T-cell (primary cell): ENCODE measurements at regions not wholly inside any gene's neighbourhood (a gene's known extent, or its start where the extent isn't known, plus 50 kb on each side); places are given as distances from the start of the nearest gene placed in this dataset.
"Not testable (repeated sequence)": the region's sequence is repeated elsewhere in the genome, so short reads cannot be mapped to it uniquely, and the experiment has no call there.

Source experiments
- ATAC-seq, 4 experiments: fragments of 200-7000 bp in 3 of 4; fragments of 150-1000 bp in 1 of 4; cut with Tn5 transposase; replicated peaks in 1 of 4; 1 replicate in 3 of 4; 2 replicates in 1 of 4; pipeline ENCODE4 v1.10.0; 2021; ENCODE audit warnings: moderate library complexity in 3 of 4, mild to moderate bottlenecking in 2 of 4, moderate number of reproducible peaks in 1 of 4
- CTCF ChIA-PET, 2 donors: fragments of 300-600 bp; sonication (Branson Sonifier 250); formaldehyde crosslinking; loops; one replicate each; lab custom pipeline; 2022; ENCODE audit warnings: antibody characterized with exemption in 2 of 2; lab: Charles Lee
- POLR2A ChIA-PET, 2 donors: fragments of 300-600 bp; sonication (Branson Sonifier 250); formaldehyde crosslinking; loops; one replicate each; lab custom pipeline; 2022; ENCODE audit warnings: antibody characterized with exemption in 2 of 2; lab: Charles Lee
- DNase-seq, 35 experiments: peaks; one replicate each; pipeline versions ENCODE4 v3.0.0 to v3.0.0-alpha.2; 2013 to 2023
- H3K27ac ChIP-seq: one replicate; pipeline ENCODE4 v1.5.1; 2013; ENCODE audit warnings: low read length
- H3K27me3 ChIP-seq, 2 experiments: replicated peaks in 1 of 2; 1 replicate in 1 of 2; 2 replicates in 1 of 2; pipeline versions ENCODE4 v1.6.1 to v1.7.0; 2013; ENCODE audit warnings: low read length in 1 of 2, mixed read lengths in 1 of 2; ENCODE audit not compliant: control insufficient read depth in 2 of 2, insufficient read depth in 2 of 2; ENCODE audit errors: extremely low read depth in 1 of 2
- H3K36me3 ChIP-seq, 2 donors: 1 replicate in 1 of 2; 2 replicates in 1 of 2; pipeline versions ENCODE4 v1.6.1 to v1.7.0; 2013; ENCODE audit warnings: low read length in 1 of 2; ENCODE audit not compliant: control insufficient read depth in 2 of 2, insufficient read depth in 1 of 2; ENCODE audit errors: extremely low read depth in 1 of 2
- H3K4me1 ChIP-seq, 2 experiments: 1 replicate in 1 of 2; 2 replicates in 1 of 2; pipeline versions ENCODE4 v1.6.1 to v1.7.0; 2013; ENCODE audit warnings: low read length in 2 of 2, mixed read lengths in 1 of 2; ENCODE audit not compliant: insufficient read depth in 2 of 2, control insufficient read depth in 1 of 2; ENCODE audit errors: extremely low read depth in 1 of 2
- H3K4me3 ChIP-seq, 2 donors: 1 replicate in 1 of 2; 2 replicates in 1 of 2; pipeline versions ENCODE4 v1.5.1 to v1.7.0; 2013; ENCODE audit warnings: mild to moderate bottlenecking in 2 of 2, low read length in 1 of 2, moderate library complexity in 1 of 2; ENCODE audit not compliant: control insufficient read depth in 1 of 2; ENCODE audit errors: extremely low read depth in 1 of 2
- H3K9me3 ChIP-seq: 2 replicates; pipeline ENCODE4 v1.7.0; 2013
- H3K27ac Mint-ChIP-seq, 2 donors: one replicate each; pipeline ENCODE4 v1.8.0; 2020 to 2021; ENCODE audit warnings: mild to moderate bottlenecking in 2 of 2, mixed read lengths in 2 of 2
- H3K27me3 Mint-ChIP-seq, 2 donors: one replicate each; pipeline ENCODE4 v1.8.0; 2021 to 2022; ENCODE audit warnings: mixed read lengths in 2 of 2
- H3K36me3 Mint-ChIP-seq: one replicate; pipeline ENCODE4 v1.8.0; 2021; ENCODE audit warnings: mixed read lengths
- H3K4me1 Mint-ChIP-seq, 3 donors: one replicate each; pipeline ENCODE4 v1.8.0; 2020 to 2022; ENCODE audit warnings: mixed read lengths in 3 of 3, mild to moderate bottlenecking in 1 of 3
- H3K4me3 Mint-ChIP-seq, 3 donors: one replicate each; pipeline ENCODE4 v1.8.0; 2020 to 2022; ENCODE audit warnings: mild to moderate bottlenecking in 3 of 3, mixed read lengths in 3 of 3, moderate library complexity in 3 of 3
- H3K9me3 Mint-ChIP-seq, 3 donors: one replicate each; pipeline ENCODE4 v1.8.0; 2020 to 2022; ENCODE audit warnings: mixed read lengths in 3 of 3
- WGBS: methylation state at CpG from one replicate; pipeline ENCODE4 v1.1.5; 2013; ENCODE audit warnings: missing lambda C conversion rate; ENCODE audit not compliant: insufficient coverage; 5-methylcytosine and 5-hydroxymethylcytosine counted together

DNA sequence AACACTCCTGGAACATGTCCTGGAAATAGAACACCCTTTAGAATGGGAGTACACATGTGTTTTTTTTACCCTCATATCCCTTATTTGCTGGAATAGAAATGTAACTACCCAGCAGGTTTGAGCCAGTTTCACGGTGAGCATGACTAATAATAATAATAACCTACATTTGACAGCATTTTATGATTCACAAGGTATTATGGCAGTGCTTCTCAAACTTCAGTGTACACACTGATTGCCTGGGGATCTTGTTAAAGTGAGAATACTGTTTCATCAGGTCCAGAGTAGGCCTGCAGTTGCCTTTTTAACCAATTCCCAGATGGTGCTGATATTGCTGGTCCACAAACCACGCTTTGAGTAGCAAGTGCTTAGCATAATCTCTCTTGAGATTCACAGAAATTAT lies 63.9 kb downstream of the NFKBIZ start:
- no peak overlapping the region for H3K4me3 Mint-ChIP-seq
- ChIA-PET POLR2A (no interaction called here), CTCF (no interaction called here)
- peaks cover 0 to 4% (median 0%) of the 10 kb centered on the region in 3 donors for H3K9me3 Mint-ChIP-seq
- Histone ChIP-seq H3K4me1 (no peaks in the 10 kb centered on the region), H3K36me3 (no peaks in the 10 kb centered on the region), H3K27me3 (peaks cover 0 to 3% of the 10 kb centered on the region in 2 experiments), H3K27ac (no peak overlapping the region), H3K4me3 (no peak overlapping the region), H3K9me3 (no peaks in the 10 kb centered on the region)
- ATAC-seq (no peak), DNase-seq (no peak)
- H3K27ac Mint-ChIP-seq: no peak overlapping the region
- H3K27me3 Mint-ChIP-seq: no peaks in the 10 kb centered on the region
- H3K36me3 Mint-ChIP-seq: no peaks in the 10 kb centered on the region
- H3K4me1 Mint-ChIP-seq: peaks cover 0 to under 1% (median 0%) of the 10 kb centered on the region in 3 donors
- WGBS: no CpG with 5 or more reads among the region's 2 CpGs

GRCh38 chr3:101917761-101918160 lies 68.4 kb downstream of the NFKBIZ start:
- POLR2A ChIA-PET: not testable (repeated sequence)

GRCh38 chr3:101922151-101922725 lies 72.9 kb downstream of the NFKBIZ start:
- H3K27ac Mint-ChIP-seq, CTCF ChIA-PET, H3K36me3 Mint-ChIP-seq, H3K9me3 Mint-ChIP-seq, H3K27ac ChIP-seq, H3K27me3 Mint-ChIP-seq, H3K27me3 ChIP-seq, H3K9me3 ChIP-seq, H3K4me3 ChIP-seq, DNase-seq, ATAC-seq, H3K4me3 Mint-ChIP-seq, H3K36me3 ChIP-seq: not testable (repeated sequence)
- peaks cover 0 to 13% of the 10 kb centered on the region in 2 experiments for H3K4me1 ChIP-seq
- WGBS: 0% methylated on average over 1 of the region's 3 CpGs
- H3K4me1 Mint-ChIP-seq: peaks cover 20 to 29% (median 28%) of the 10 kb centered on the region in 3 donors
- POLR2A ChIA-PET: interaction anchor here in 1 of 2 donors (0.5 kb wide), 1 partner anchor 13 kb away, joined by 4 read pairs; no protein-coding TSS in a partner anchor

More at GRCh38 chr3:101917761-101918160, 68.4 kb downstream of the NFKBIZ start:
- no CpG with 5 or more reads among the region's 2 CpGs for WGBS
- CTCF ChIA-PET, ATAC-seq, H3K4me1 ChIP-seq, H3K36me3 Mint-ChIP-seq, H3K36me3 ChIP-seq, DNase-seq, H3K4me1 Mint-ChIP-seq, H3K9me3 ChIP-seq, H3K9me3 Mint-ChIP-seq, H3K4me3 ChIP-seq, H3K27me3 Mint-ChIP-seq, H3K27ac Mint-ChIP-seq, H3K27me3 ChIP-seq, H3K4me3 Mint-ChIP-seq, H3K27ac ChIP-seq: not testable (repeated sequence)

GRCh38 chr3:101924621-101925020 lies 75.3 kb downstream of the NFKBIZ start:
- H3K27me3 ChIP-seq, H3K9me3 Mint-ChIP-seq, H3K36me3 Mint-ChIP-seq, H3K27me3 Mint-ChIP-seq, H3K4me3 ChIP-seq, H3K36me3 ChIP-seq, H3K9me3 ChIP-seq, H3K27ac ChIP-seq, H3K27ac Mint-ChIP-seq: not testable (repeated sequence)
- WGBS: 100% methylated on average over 1 of the region's 2 CpGs
- peak overlapping the region in 1 of 3 donors; percentile 26 for H3K4me3 Mint-ChIP-seq
- CTCF ChIA-PET: interaction anchor here (0.6 to 1.3 kb wide), 3 partner anchors 12 to 305 kb away, joined by 3 to 14 read pairs (median 6); no protein-coding TSS in a partner anchor
- ATAC-seq (peak in 3 of 4 experiments; percentile 43 to 80 (median 66)), DNase-seq (peak in 9 of 35 experiments; percentile 1 to 25 (median 13))
- peaks cover 20 to 28% (median 23%) of the 10 kb centered on the region in 3 donors for H3K4me1 Mint-ChIP-seq
- peaks cover 0 to 13% of the 10 kb centered on the region in 2 experiments for H3K4me1 ChIP-seq
- POLR2A ChIA-PET: interaction anchor here in 1 of 2 donors (0.6 kb wide), 1 partner anchor 1627 kb away, joined by 3 read pairs; no protein-coding TSS in a partner anchor

- H3K27me3 Mint-ChIP-seq, H3K27me3 ChIP-seq, H3K4me3 ChIP-seq, H3K27ac ChIP-seq, H3K36me3 ChIP-seq, H3K9me3 Mint-ChIP-seq, H3K36me3 Mint-ChIP-seq, H3K9me3 ChIP-seq, POLR2A ChIA-PET: not testable (repeated sequence)
- DNase-seq: peak in 4 of 35 experiments; percentile 3 to 14 (median 5)
- H3K4me1 Mint-ChIP-seq: peaks cover 20 to 28% (median 23%) of the 10 kb centered on the region in 3 donors
- 100% methylated on average over 1 of the region's 1 CpG for WGBS
- peaks cover 0 to 13% of the 10 kb centered on the region in 2 experiments for H3K4me1 ChIP-seq
- H3K4me3 Mint-ChIP-seq: peak overlapping the region in 1 of 3 donors; percentile 26
- CTCF ChIA-PET: interaction anchor here (0.7 to 1.3 kb wide), 3 partner anchors 12 to 304 kb away, joined by 3 to 14 read pairs (median 5); no protein-coding TSS in a partner anchor
- ATAC-seq: peak in 2 of 4 experiments; percentile 29 to 49
- peak overlapping the region in 1 of 2 donors; percentile 4 for H3K27ac Mint-ChIP-seq
Observed at GRCh38 chr3:101925124-101925523, 75.8 kb downstream of the NFKBIZ start.

GRCh38 chr3:101925564-101925963 lies 76.2 kb downstream of the NFKBIZ start:
- Mint-ChIP-seq H3K9me3 (peaks cover 0 to 5% (median 0%) of the 10 kb centered on the region in 3 donors), H3K4me1 (peaks cover 20 to 28% (median 23%) of the 10 kb centered on the region in 3 donors)
- POLR2A ChIA-PET: interaction anchor here in 1 of 2 donors (0.7 kb wide), 1 partner anchor 70 kb away, joined by 8 read pairs; no protein-coding TSS in a partner anchor

More at GRCh38 chr3:101925564-101925963, 76.2 kb downstream of the NFKBIZ start:
- Histone ChIP-seq H3K4me1 (peaks cover 0 to 13% of the 10 kb centered on the region in 2 experiments), H3K27ac (no peak overlapping the region), H3K27me3 (no peaks in the 10 kb centered on the region), H3K36me3 (no peaks in the 10 kb centered on the region), H3K4me3 (no peak overlapping the region), H3K9me3 (no peaks in the 10 kb centered on the region)
- H3K4me3 Mint-ChIP-seq: peak overlapping the region in 1 of 3 donors; percentile 26
- H3K27me3 Mint-ChIP-seq: no peaks in the 10 kb centered on the region
- CTCF ChIA-PET: interaction anchor here (0.6 to 1.3 kb wide), 5 partner anchors 11 to 1203 kb away, joined by 3 to 14 read pairs (median 5); no protein-coding TSS in a partner anchor
- H3K27ac Mint-ChIP-seq: no peak overlapping the region
- no CpG with 5 or more reads among the region's 2 CpGs for WGBS
- DNase-seq (no peak), ATAC-seq (no peak)
- no peaks in the 10 kb centered on the region for H3K36me3 Mint-ChIP-seq
